ENCODE measurements at regions not wholly inside any gene's neighbourhood (a gene's known extent, or its start where the extent isn't known, plus 50 kb on each side); places are given as distances from the start of the nearest gene placed in this dataset.

GRCh38 chr12:59240048-59240447, 319.7 kb upstream of the LRIG3 start:
- TF ChIP-seq CTCF (IDR thresholded peaks at IDR 0.05) = no peak

- TF ChIP-seq CTCF (IDR thresholded peaks at IDR 0.05) = no peak
Observed at GRCh38 chr12:59234391-59234790, 314.1 kb upstream of the LRIG3 start.

GRCh38 chr12:59230334-59230733, 310.0 kb upstream of the LRIG3 start:
- no peak for TF ChIP-seq CTCF (IDR thresholded peaks at IDR 0.05)

- TF ChIP-seq CTCF (IDR thresholded peaks at IDR 0.05) = no peak
Observed at GRCh38 chr12:59219148-59219547, 298.8 kb upstream of the LRIG3 start.

- TF ChIP-seq CTCF (IDR thresholded peaks at IDR 0.05) = no peak
Observed at GRCh38 chr12:59196989-59197388, 276.7 kb upstream of the LRIG3 start.

- TF ChIP-seq CTCF (IDR thresholded peaks at IDR 0.05) = no peak
Observed at GRCh38 chr12:59194794-59195193, 274.5 kb upstream of the LRIG3 start.

GRCh38 chr12:59193476-59194050, 273.3 kb upstream of the LRIG3 start:
- TF ChIP-seq CTCF (IDR thresholded peaks at IDR 0.05) = no peak

- no peak for TF ChIP-seq CTCF (IDR thresholded peaks at IDR 0.05)
Observed at GRCh38 chr12:59191372-59191771, 271.1 kb upstream of the LRIG3 start.
